H9 (cell line): ENCODE measurements at regions not wholly inside any gene's neighbourhood (a gene's known extent, or its start where the extent isn't known, plus 50 kb on each side); places are given as distances from the start of the nearest gene placed in this dataset.

Source experiments
- DNase-seq: peaks from one replicate; pipeline ENCODE4 v3.0.0-alpha.2; 2017
- H2AFZ ChIP-seq: one replicate; pipeline ENCODE4 v1.6.1; 2013; ENCODE audit warnings: mild to moderate bottlenecking, low read length, control low read depth, moderate library complexity
- H2AK5ac ChIP-seq: 2 replicates; pipeline ENCODE4 v1.6.1; 2013; ENCODE audit warnings: low read length, control low read depth, mixed read lengths; ENCODE audit not compliant: insufficient read length
- H2BK120ac ChIP-seq: one replicate; pipeline ENCODE4 v1.6.1; 2013; ENCODE audit warnings: low read depth, mild to moderate bottlenecking, low read length, control low read depth, inconsistent platforms; ENCODE audit not compliant: poor library complexity, severe bottlenecking
- H2BK12ac ChIP-seq: 2 replicates; pipeline ENCODE4 v1.6.1; 2013; ENCODE audit warnings: low read length, control low read depth, mixed read lengths, low read depth; ENCODE audit not compliant: insufficient read length
- H2BK15ac ChIP-seq: 2 replicates; pipeline ENCODE4 v1.6.1; 2013; ENCODE audit warnings: low read depth, low read length, control low read depth
- H2BK20ac ChIP-seq: one replicate; pipeline ENCODE4 v1.6.1; 2013; ENCODE audit warnings: low read depth, mild to moderate bottlenecking, low read length, control low read depth, inconsistent platforms; ENCODE audit not compliant: poor library complexity, severe bottlenecking
- H2BK5ac ChIP-seq: 2 replicates; pipeline ENCODE4 v1.6.1; 2013; ENCODE audit warnings: low read length, control low read depth, mixed read lengths; ENCODE audit not compliant: insufficient read length
- H3K14ac ChIP-seq: 2 replicates; pipeline ENCODE4 v1.6.1; 2013; ENCODE audit warnings: low read length, control low read depth; ENCODE audit not compliant: insufficient read depth
- H3K18ac ChIP-seq: 2 replicates; pipeline ENCODE4 v1.6.1; 2013; ENCODE audit warnings: low read depth, mild to moderate bottlenecking, mixed read lengths, low read length, control low read depth; ENCODE audit not compliant: insufficient read length
- H3K23ac ChIP-seq: 2 replicates; pipeline ENCODE4 v1.6.1; 2013; ENCODE audit warnings: low read length, control low read depth, mixed read lengths, low read depth; ENCODE audit not compliant: insufficient read length
- H3K23me2 ChIP-seq: 2 replicates; pipeline ENCODE4 v1.6.1; 2013; ENCODE audit warnings: low read depth, mild to moderate bottlenecking, mixed read lengths, low read length, control low read depth; ENCODE audit not compliant: insufficient read length, poor library complexity, severe bottlenecking
- H3K27ac ChIP-seq: 2 replicates; pipeline ENCODE4 v1.5.1; 2013; ENCODE audit warnings: low read length, control low read depth, mixed read lengths, low read depth; ENCODE audit not compliant: insufficient read length
- H3K27me3 ChIP-seq: 2 replicates; pipeline ENCODE4 v1.6.1; 2013; ENCODE audit warnings: low read length, control low read depth, inconsistent platforms; ENCODE audit not compliant: insufficient read depth
- H3K4ac ChIP-seq: 2 replicates; pipeline ENCODE4 v1.6.1; 2013; ENCODE audit warnings: low read depth, mild to moderate bottlenecking, control low read depth, inconsistent platforms, low read length, moderate library complexity
- H3K4me1 ChIP-seq: 2 replicates; pipeline ENCODE4 v1.6.1; 2013; ENCODE audit warnings: low read length, control low read depth, inconsistent platforms; ENCODE audit not compliant: insufficient read depth
- H3K4me2 ChIP-seq: 2 replicates; pipeline ENCODE4 v1.6.1; 2013; ENCODE audit warnings: low read length, control low read depth, mixed read lengths; ENCODE audit not compliant: insufficient read length, insufficient read depth
- H3K56ac ChIP-seq: 2 replicates; pipeline ENCODE4 v1.6.1; 2013; ENCODE audit warnings: low read depth, mild to moderate bottlenecking, mixed read lengths, low read length, control low read depth; ENCODE audit not compliant: insufficient read length
- H3K79me1 ChIP-seq: 2 replicates; pipeline ENCODE4 v1.6.1; 2013; ENCODE audit warnings: low read depth, mild to moderate bottlenecking, moderate library complexity, low read length, control low read depth, inconsistent platforms; ENCODE audit not compliant: insufficient read depth, poor library complexity, severe bottlenecking
- H3K79me2 ChIP-seq: 2 replicates; pipeline ENCODE4 v1.6.1; 2013; ENCODE audit warnings: low read length, control low read depth, inconsistent platforms; ENCODE audit not compliant: insufficient read depth
- H3K9ac ChIP-seq: 2 replicates; pipeline ENCODE4 v1.6.1; 2013; ENCODE audit warnings: low read length, control low read depth, mixed read lengths; ENCODE audit not compliant: insufficient read length; ENCODE audit errors: extremely low read depth
- H3K9me3 ChIP-seq: one replicate; pipeline ENCODE4 v1.6.1; 2013; ENCODE audit warnings: low read depth, low read length, inconsistent platforms; ENCODE audit not compliant: control insufficient read depth
- H3T11ph ChIP-seq: one replicate; pipeline ENCODE4 v1.6.1; 2013; ENCODE audit warnings: mild to moderate bottlenecking, low read length, control low read depth, inconsistent platforms
- H4K20me1 ChIP-seq: one replicate; pipeline ENCODE4 v1.6.1; 2013; ENCODE audit not compliant: control insufficient read depth, insufficient read length, insufficient read depth
- H4K5ac ChIP-seq: 2 replicates; pipeline ENCODE4 v1.6.1; 2013; ENCODE audit warnings: low read depth, mild to moderate bottlenecking, mixed read lengths, low read length, control low read depth; ENCODE audit not compliant: insufficient read length
- H4K8ac ChIP-seq: replicated peaks from 2 replicates; pipeline ENCODE4 v1.6.1; 2013; ENCODE audit warnings: low read length, control low read depth, mixed read lengths, low read depth; ENCODE audit not compliant: insufficient read length
- H4K91ac ChIP-seq: 2 replicates; pipeline ENCODE4 v1.6.1; 2013; ENCODE audit warnings: low read depth, mild to moderate bottlenecking, moderate library complexity, mixed read lengths, low read length, control low read depth; ENCODE audit not compliant: insufficient read length
- H3K27ac Mint-ChIP-seq, 3 experiments: 2 replicates in 2 of 3; 3 replicates in 1 of 3; pipeline ENCODE4 v1.8.0; 2020 to 2021; ENCODE audit warnings: mixed read lengths in 3 of 3, mild to moderate bottlenecking in 1 of 3, moderate library complexity in 1 of 3
- H3K27me3 Mint-ChIP-seq: 2 replicates; pipeline ENCODE4 v1.8.0; 2021; ENCODE audit warnings: low read depth, mild to moderate bottlenecking, moderate library complexity, mixed read lengths
- H3K36me3 Mint-ChIP-seq, 3 experiments: 2 replicates in 2 of 3; 3 replicates in 1 of 3; pipeline ENCODE4 v1.8.0; 2020 to 2021; ENCODE audit warnings: low read depth in 3 of 3, mixed read lengths in 3 of 3; ENCODE audit not compliant: insufficient read depth in 1 of 3
- H3K4me1 Mint-ChIP-seq, 2 experiments: 2 replicates each; pipeline ENCODE4 v1.8.0; 2020; ENCODE audit warnings: mixed read lengths in 2 of 2
- H3K4me3 Mint-ChIP-seq, 2 experiments: 2 replicates in 1 of 2; 3 replicates in 1 of 2; pipeline ENCODE4 v1.8.0; 2020 to 2021; ENCODE audit warnings: mild to moderate bottlenecking in 2 of 2, mixed read lengths in 2 of 2, moderate library complexity in 1 of 2
- H3K9me3 Mint-ChIP-seq, 2 experiments: 2 replicates in 1 of 2; 3 replicates in 1 of 2; pipeline ENCODE4 v1.8.0; 2020; ENCODE audit warnings: mild to moderate bottlenecking in 2 of 2, mixed read lengths in 2 of 2, moderate library complexity in 1 of 2
- WGBS: extraction: QIAGEN DNeasy Blood & Tissue Kit; methylation state at CpG from one replicate; pipeline ENCODE4 v1.1.7; 2013; ENCODE audit warnings: missing lambda C conversion rate, low lambda C conversion rate, mixed read lengths; ENCODE audit not compliant: insufficient read length; ENCODE audit errors: extremely low coverage; 5-methylcytosine and 5-hydroxymethylcytosine counted together
- TF ChIP-seq, protein P1 (sequence below): fragments of 200-600 bp; sonication (generic); conservative IDR thresholded peaks from 3 replicates; pipeline ENCODE4 v1.8.0; 2021; ENCODE audit warnings: antibody characterized with exemption, mild to moderate bottlenecking

- Mint-ChIP-seq H3K27ac (no peak overlapping the region), H3K9me3 (peaks cover 4 to 5% of the 10 kb centered on the region in 2 experiments; a peak in 4 of 5 replicates), H3K36me3 (peaks cover 0 to 1% (median 0%) of the 10 kb centered on the region in 3 experiments; a peak in 1 of 7 replicates), H3K27me3 (peaks cover 8% of the 10 kb centered on the region), H3K4me1 (no peaks in the 10 kb centered on the region), H3K4me3 (no peak overlapping the region)
- Histone ChIP-seq H3K4me2 (no peak overlapping the region), H3K27me3 (no peaks in the 10 kb centered on the region), H2AK5ac (no peak overlapping the region), H2AFZ (no peak overlapping the region), H4K20me1 (no peaks in the 10 kb centered on the region), H2BK15ac (no peak overlapping the region), H3T11ph (no peak overlapping the region), H4K5ac (no peak overlapping the region), H3K4ac (no peak overlapping the region), H3K18ac (no peak overlapping the region), H3K4me1 (no peaks in the 10 kb centered on the region), H3K79me2 (no peaks in the 10 kb centered on the region), H3K23me2 (no peaks in the 10 kb centered on the region), H3K23ac (no peak overlapping the region), H3K9me3 (no peaks in the 10 kb centered on the region), H3K79me1 (no peaks in the 10 kb centered on the region), H2BK5ac (no peak overlapping the region), H2BK20ac (no peak overlapping the region), H3K27ac (no peak overlapping the region), H3K56ac (no peak overlapping the region), H4K91ac (no peak overlapping the region), H2BK12ac (no peak overlapping the region), H2BK120ac (no peak overlapping the region), H3K9ac (no peak overlapping the region), H4K8ac (no peak overlapping the region), H3K14ac (no peak overlapping the region)
- no peak for DNase-seq
- WGBS: no CpG with 5 or more reads among the region's 9 CpGs
- TF ChIP-seq, protein P1, sequence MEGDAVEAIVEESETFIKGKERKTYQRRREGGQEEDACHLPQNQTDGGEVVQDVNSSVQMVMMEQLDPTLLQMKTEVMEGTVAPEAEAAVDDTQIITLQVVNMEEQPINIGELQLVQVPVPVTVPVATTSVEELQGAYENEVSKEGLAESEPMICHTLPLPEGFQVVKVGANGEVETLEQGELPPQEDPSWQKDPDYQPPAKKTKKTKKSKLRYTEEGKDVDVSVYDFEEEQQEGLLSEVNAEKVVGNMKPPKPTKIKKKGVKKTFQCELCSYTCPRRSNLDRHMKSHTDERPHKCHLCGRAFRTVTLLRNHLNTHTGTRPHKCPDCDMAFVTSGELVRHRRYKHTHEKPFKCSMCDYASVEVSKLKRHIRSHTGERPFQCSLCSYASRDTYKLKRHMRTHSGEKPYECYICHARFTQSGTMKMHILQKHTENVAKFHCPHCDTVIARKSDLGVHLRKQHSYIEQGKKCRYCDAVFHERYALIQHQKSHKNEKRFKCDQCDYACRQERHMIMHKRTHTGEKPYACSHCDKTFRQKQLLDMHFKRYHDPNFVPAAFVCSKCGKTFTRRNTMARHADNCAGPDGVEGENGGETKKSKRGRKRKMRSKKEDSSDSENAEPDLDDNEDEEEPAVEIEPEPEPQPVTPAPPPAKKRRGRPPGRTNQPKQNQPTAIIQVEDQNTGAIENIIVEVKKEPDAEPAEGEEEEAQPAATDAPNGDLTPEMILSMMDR: no peak
Measured at GRCh38 chr12:115588131-115588530, 689.4 kb downstream of the MED13L start.
